ENCODE measurements at regions not wholly inside any gene's neighbourhood (a gene's known extent, or its start where the extent isn't known, plus 50 kb on each side); places are given as distances from the start of the nearest gene placed in this dataset.

- no peak for DNase-seq
These were observed 511.6 kb downstream of the DMAC1 start for GRCh38 chr9:7287986-7288385.

- no peak for DNase-seq
These were observed 512.5 kb downstream of the DMAC1 start for GRCh38 chr9:7287065-7287464.

- DNase-seq: no peak
These were observed 513.5 kb downstream of the DMAC1 start for GRCh38 chr9:7286101-7286500.

- no peak for DNase-seq
These were observed 514.4 kb downstream of the DMAC1 start for GRCh38 chr9:7285199-7285598.

GRCh38 chr9:7284517-7284916 is 515.1 kb downstream of the DMAC1 start:
- DNase-seq: no peak

GRCh38 chr9:7284117-7284516 is 515.5 kb downstream of the DMAC1 start:
- DNase-seq: no peak

GRCh38 chr9:7273575-7273974 is 515.8 kb downstream of the KDM4C start:
- DNase-seq: no peak

- DNase-seq: no peak
These were observed 509.3 kb downstream of the KDM4C start for GRCh38 chr9:7266911-7267595.

- DNase-seq: no peak
These were observed 507.4 kb downstream of the KDM4C start for GRCh38 chr9:7265181-7265580.

- DNase-seq: no peak
These were observed 501.9 kb downstream of the KDM4C start for GRCh38 chr9:7259544-7260241.

GRCh38 chr9:7258688-7259396 is 501.1 kb downstream of the KDM4C start:
- DNase-seq: no peak

- no peak for DNase-seq
These were observed 489.2 kb downstream of the KDM4C start for GRCh38 chr9:7246917-7247522.

- no peak for DNase-seq
These were observed 488.3 kb downstream of the KDM4C start for GRCh38 chr9:7245976-7246580.

- DNase-seq: no peak
These were observed 486.1 kb downstream of the KDM4C start for GRCh38 chr9:7243838-7244237.

- no peak for DNase-seq
These were observed 484.4 kb downstream of the KDM4C start for GRCh38 chr9:7242126-7242525.

- no peak for DNase-seq
These were observed 483.9 kb downstream of the KDM4C start for GRCh38 chr9:7241694-7242093.

- no peak for DNase-seq
These were observed 483.0 kb downstream of the KDM4C start for GRCh38 chr9:7240569-7241311.

- DNase-seq: no peak
These were observed 481.9 kb downstream of the KDM4C start for GRCh38 chr9:7239708-7240107.

GRCh38 chr9:7238247-7238637 is 480.5 kb downstream of the KDM4C start:
- no peak for DNase-seq

- DNase-seq: no peak
These were observed 479.9 kb downstream of the KDM4C start for GRCh38 chr9:7237473-7238246.

GRCh38 chr9:7236186-7236585 is 478.4 kb downstream of the KDM4C start:
- DNase-seq: no peak

GRCh38 chr9:7234144-7234543 is 476.4 kb downstream of the KDM4C start:
- DNase-seq: no peak

Data from central memory CD4-positive, alpha-beta T cell (primary cell).